ENCODE measurements at regions not wholly inside any gene's neighbourhood (a gene's known extent, or its start where the extent isn't known, plus 50 kb on each side); places are given as distances from the start of the nearest gene placed in this dataset.
"Not testable (repeated sequence)": the region's sequence is repeated elsewhere in the genome, so short reads cannot be mapped to it uniquely, and the experiment has no call there.

- Mint-ChIP-seq H3K4me1 (ENCODE audit: low read depth) (peaks cover 10% of the 10 kb centered on the region), H3K9me3 (no peaks in the 10 kb centered on the region; the same call in 1 of the 2 replicates), H3K36me3 (ENCODE audit: low read depth) (no peaks in the 10 kb centered on the region), H3K4me3 (no peak overlapping the region), H3K27ac (no peak overlapping the region), H3K27me3 (ENCODE audit: insufficient read depth) (peaks cover 28% of the 10 kb centered on the region; the same call in 1 of the 2 replicates)
- TF ChIP-seq, protein P1, sequence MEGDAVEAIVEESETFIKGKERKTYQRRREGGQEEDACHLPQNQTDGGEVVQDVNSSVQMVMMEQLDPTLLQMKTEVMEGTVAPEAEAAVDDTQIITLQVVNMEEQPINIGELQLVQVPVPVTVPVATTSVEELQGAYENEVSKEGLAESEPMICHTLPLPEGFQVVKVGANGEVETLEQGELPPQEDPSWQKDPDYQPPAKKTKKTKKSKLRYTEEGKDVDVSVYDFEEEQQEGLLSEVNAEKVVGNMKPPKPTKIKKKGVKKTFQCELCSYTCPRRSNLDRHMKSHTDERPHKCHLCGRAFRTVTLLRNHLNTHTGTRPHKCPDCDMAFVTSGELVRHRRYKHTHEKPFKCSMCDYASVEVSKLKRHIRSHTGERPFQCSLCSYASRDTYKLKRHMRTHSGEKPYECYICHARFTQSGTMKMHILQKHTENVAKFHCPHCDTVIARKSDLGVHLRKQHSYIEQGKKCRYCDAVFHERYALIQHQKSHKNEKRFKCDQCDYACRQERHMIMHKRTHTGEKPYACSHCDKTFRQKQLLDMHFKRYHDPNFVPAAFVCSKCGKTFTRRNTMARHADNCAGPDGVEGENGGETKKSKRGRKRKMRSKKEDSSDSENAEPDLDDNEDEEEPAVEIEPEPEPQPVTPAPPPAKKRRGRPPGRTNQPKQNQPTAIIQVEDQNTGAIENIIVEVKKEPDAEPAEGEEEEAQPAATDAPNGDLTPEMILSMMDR (IDR thresholded peaks at IDR 0.05): no peak
- DNase-seq: no peak
These were observed 106.5 kb upstream of the SYT13 start for GRCh38 chr11:45392591-45393091.

- H3K27ac Mint-ChIP-seq: no peak overlapping the region
- H3K4me3 Mint-ChIP-seq: no peak overlapping the region
- H3K36me3 Mint-ChIP-seq (ENCODE audit: low read depth): no peaks in the 10 kb centered on the region
- DNase-seq: no peak
- H3K4me1 Mint-ChIP-seq (ENCODE audit: low read depth): peaks cover 10% of the 10 kb centered on the region
- TF ChIP-seq, protein P1 (IDR thresholded peaks at IDR 0.05): no peak
- no peaks in the 10 kb centered on the region; the same call in 1 of the 2 replicates for H3K9me3 Mint-ChIP-seq
- peaks cover 29% of the 10 kb centered on the region; the same call in 1 of the 2 replicates for H3K27me3 Mint-ChIP-seq (ENCODE audit: insufficient read depth)
These were observed 106.0 kb upstream of the SYT13 start for GRCh38 chr11:45392154-45392553.

- Mint-ChIP-seq H3K27me3 (ENCODE audit: insufficient read depth) (peaks cover 29% of the 10 kb centered on the region; the same call in 1 of the 2 replicates), H3K27ac (no peak overlapping the region), H3K36me3 (ENCODE audit: low read depth) (no peaks in the 10 kb centered on the region), H3K4me3 (no peak overlapping the region), H3K9me3 (no peaks in the 10 kb centered on the region; the same call in 1 of the 2 replicates), H3K4me1 (ENCODE audit: low read depth) (peaks cover 3% of the 10 kb centered on the region)
- TF ChIP-seq, protein P1 (IDR thresholded peaks at IDR 0.05): no peak
- DNase-seq: no peak
These were observed 105.2 kb upstream of the SYT13 start for GRCh38 chr11:45391168-45391850.

- Mint-ChIP-seq H3K36me3 (ENCODE audit: low read depth) (no peaks in the 10 kb centered on the region), H3K27me3 (ENCODE audit: insufficient read depth) (peaks cover 29% of the 10 kb centered on the region; the same call in 1 of the 2 replicates), H3K27ac (no peak overlapping the region), H3K4me3 (no peak overlapping the region), H3K4me1 (ENCODE audit: low read depth) (no peaks in the 10 kb centered on the region), H3K9me3 (no peaks in the 10 kb centered on the region; the same call in 1 of the 2 replicates)
- DNase-seq: no peak
- TF ChIP-seq, protein P1 (IDR thresholded peaks at IDR 0.05): no peak
These were observed 104.3 kb upstream of the SYT13 start for GRCh38 chr11:45390407-45390806.

DNA sequence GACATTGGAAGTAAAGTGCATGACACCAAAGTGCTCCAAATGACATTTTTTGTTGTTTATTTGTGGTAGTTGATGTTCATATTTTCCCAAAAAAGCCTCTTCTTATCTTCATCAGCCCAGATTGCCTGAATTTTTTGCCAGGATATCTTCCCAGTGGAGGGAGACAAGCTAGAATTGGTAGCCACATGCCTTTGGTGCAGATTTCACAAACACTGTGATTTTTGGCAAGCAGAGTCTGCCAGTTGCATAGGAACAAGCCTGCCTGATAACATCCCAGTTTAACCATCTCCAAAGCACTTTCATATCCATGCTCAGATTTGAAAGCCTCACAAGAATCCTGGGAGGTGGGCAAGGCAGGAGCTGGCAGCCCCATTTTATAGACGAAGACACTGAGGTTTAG, 102.3 kb upstream of the SYT13 start:
- no peaks in the 10 kb centered on the region for H3K36me3 Mint-ChIP-seq (ENCODE audit: low read depth)
- H3K27me3 Mint-ChIP-seq (ENCODE audit: insufficient read depth): peaks cover 30% of the 10 kb centered on the region; the same call in 1 of the 2 replicates
- TF ChIP-seq, protein P1 (IDR thresholded peaks at IDR 0.05): no peak
- no peak overlapping the region for H3K27ac Mint-ChIP-seq
- no peak for DNase-seq
- no peaks in the 10 kb centered on the region; the same call in 1 of the 2 replicates for H3K9me3 Mint-ChIP-seq
- H3K4me3 Mint-ChIP-seq: no peak overlapping the region
- H3K4me1 Mint-ChIP-seq (ENCODE audit: low read depth): peaks cover 6% of the 10 kb centered on the region

DNA sequence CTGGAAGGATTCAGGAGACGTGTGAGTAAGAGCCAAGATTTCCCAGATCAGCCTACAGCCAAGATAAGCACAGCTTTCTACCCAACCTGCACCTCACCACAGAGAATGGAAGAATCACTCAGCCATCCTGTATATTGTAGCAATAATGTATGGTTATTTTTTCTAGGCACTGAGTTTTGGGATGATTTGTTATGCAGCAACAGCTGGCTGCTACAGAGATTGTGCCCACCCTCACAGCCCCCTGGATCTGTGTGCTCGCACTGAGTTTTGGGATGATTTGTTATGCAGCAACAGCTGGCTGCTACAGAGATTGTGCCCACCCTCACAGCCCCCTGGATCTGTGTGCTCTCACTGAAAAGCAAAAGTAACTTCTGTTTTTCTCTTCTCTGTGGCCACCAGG, 101.7 kb upstream of the SYT13 start:
- not testable (repeated sequence) for H3K27ac Mint-ChIP-seq; H3K36me3 Mint-ChIP-seq (ENCODE audit: low read depth); H3K9me3 Mint-ChIP-seq; DNase-seq; H3K4me3 Mint-ChIP-seq
- Mint-ChIP-seq H3K4me1 (ENCODE audit: low read depth) (peaks cover 12% of the 10 kb centered on the region), H3K27me3 (ENCODE audit: insufficient read depth) (peaks cover 33% of the 10 kb centered on the region; the same call in 1 of the 2 replicates)

Measured in HFFc6 (cell line).